Neural progenitor cell (in vitro differentiated cells): ENCODE measurements at regions not wholly inside any gene's neighbourhood (a gene's known extent, or its start where the extent isn't known, plus 50 kb on each side); places are given as distances from the start of the nearest gene placed in this dataset.

Experiments used
- DNase-seq: peaks from one replicate; pipeline ENCODE4 v3.0.0-alpha.2; 2016; ENCODE audit warnings: low spot score
- H2AFZ ChIP-seq: fragments of 200-600 bp; sonication (generic); replicated peaks from 2 replicates; pipeline ENCODE4 v1.6.1; 2016; ENCODE audit warnings: antibody characterized with exemption
- H3F3A ChIP-seq: fragments of 200-600 bp; sonication (generic); 2 replicates; pipeline ENCODE4 v1.6.1; 2016; ENCODE audit warnings: antibody characterized with exemption, low read depth
- H3K27ac ChIP-seq: fragments of 200-600 bp; sonication (generic); 2 replicates; pipeline ENCODE4 v1.5.1; 2016; ENCODE audit warnings: mild to moderate bottlenecking
- H3K27me3 ChIP-seq: fragments of 200-600 bp; sonication (generic); 2 replicates; pipeline ENCODE4 v1.6.1; 2016; ENCODE audit warnings: mild to moderate bottlenecking, moderate library complexity
- H3K36me3 ChIP-seq: fragments of 200-600 bp; sonication (generic); 2 replicates; pipeline ENCODE4 v1.5.1; 2016
- H3K4me1 ChIP-seq: fragments of 200-600 bp; sonication (generic); 2 replicates; pipeline ENCODE4 v1.6.1; 2016; ENCODE audit warnings: mixed run types
- H3K4me2 ChIP-seq: fragments of 200-600 bp; sonication (generic); 2 replicates; pipeline ENCODE4 v1.6.1; 2016
- H3K4me3 ChIP-seq: fragments of 200-600 bp; sonication (generic); 2 replicates; pipeline ENCODE4 v1.5.1; 2016
- H3K79me2 ChIP-seq: fragments of 200-600 bp; sonication (generic); 2 replicates; pipeline ENCODE4 v1.6.1; 2016; ENCODE audit warnings: low read depth
- H3K9ac ChIP-seq: fragments of 200-600 bp; sonication (generic); 2 replicates; pipeline ENCODE4 v1.6.1; 2016
- H3K9me3 ChIP-seq: fragments of 200-600 bp; sonication (generic); 2 replicates; pipeline ENCODE4 v1.5.1; 2016; ENCODE audit warnings: low read depth
- H4K20me1 ChIP-seq: fragments of 200-600 bp; sonication (generic); 2 replicates; pipeline ENCODE4 v1.6.1; 2016; ENCODE audit warnings: low read depth
- H3K27ac Mint-ChIP-seq: 3 replicates; pipeline ENCODE4 v1.8.0; 2021; ENCODE audit warnings: mixed read lengths
- H3K27me3 Mint-ChIP-seq: 2 replicates; pipeline ENCODE4 v1.8.0; 2022; ENCODE audit warnings: low read depth, mild to moderate bottlenecking, inconsistent platforms, moderate library complexity, mixed read lengths; ENCODE audit not compliant: insufficient read depth
- H3K36me3 Mint-ChIP-seq: 3 replicates; pipeline ENCODE4 v1.8.0; 2021; ENCODE audit warnings: mixed read lengths
- H3K4me1 Mint-ChIP-seq: 3 replicates; pipeline ENCODE4 v1.8.0; 2021; ENCODE audit warnings: mixed read lengths
- H3K4me3 Mint-ChIP-seq: 3 replicates; pipeline ENCODE4 v1.8.0; 2021; ENCODE audit warnings: mild to moderate bottlenecking, moderate library complexity, mixed read lengths
- H3K9me3 Mint-ChIP-seq: 3 replicates; pipeline ENCODE4 v1.8.0; 2020; ENCODE audit warnings: mixed read lengths
- CTCF ChIP-seq: fragments of 200-600 bp; sonication (generic); IDR thresholded peaks from 2 replicates; pipeline ENCODE4 v1.5.1; 2017; ENCODE audit warnings: antibody characterized with exemption, mild to moderate bottlenecking
- EZH2 ChIP-seq: fragments of 200-600 bp; sonication (generic); IDR thresholded peaks from 2 replicates; pipeline ENCODE4 v1.6.1; 2017; ENCODE audit warnings: antibody characterized with exemption, mild to moderate bottlenecking, moderate library complexity
- EZH2phosphoT487 ChIP-seq: fragments of 200-600 bp; sonication (generic); IDR thresholded peaks from 2 replicates; pipeline ENCODE4 v1.6.1; 2017; ENCODE audit warnings: antibody characterized with exemption

GRCh38 chr3:75176937-75177336 is 487.2 kb upstream of the FRG2C start:
- no peaks in the 10 kb centered on the region for H3K27me3 ChIP-seq
- no peak overlapping the region for H2AFZ ChIP-seq
- H3K4me1 Mint-ChIP-seq, result peaks cover 12% of the 10 kb centered on the region
- H3K4me3 Mint-ChIP-seq, result no peak overlapping the region
- H3K4me3 ChIP-seq, result no peak overlapping the region
- H3K9ac ChIP-seq, result no peak overlapping the region
- H3K27ac Mint-ChIP-seq, result peak overlapping the region; percentile 0
- H3K27me3 Mint-ChIP-seq, result no peaks in the 10 kb centered on the region
- no peak overlapping the region for H3K27ac ChIP-seq
- no peak for TF ChIP-seq CTCF
- H3K4me2 ChIP-seq, result no peak overlapping the region
- peaks cover 9% of the 10 kb centered on the region for H3K4me1 ChIP-seq
- no peaks in the 10 kb centered on the region for H3K36me3 ChIP-seq
- no peaks in the 10 kb centered on the region for H3K9me3 ChIP-seq
- no peaks in the 10 kb centered on the region for H3K36me3 Mint-ChIP-seq
- no peaks in the 10 kb centered on the region for H3K79me2 ChIP-seq
- no peaks in the 10 kb centered on the region for H3F3A ChIP-seq
- no peaks in the 10 kb centered on the region for H4K20me1 ChIP-seq
- DNase-seq, result peak; percentile 43
- peaks cover 2% of the 10 kb centered on the region for H3K9me3 Mint-ChIP-seq

DNA sequence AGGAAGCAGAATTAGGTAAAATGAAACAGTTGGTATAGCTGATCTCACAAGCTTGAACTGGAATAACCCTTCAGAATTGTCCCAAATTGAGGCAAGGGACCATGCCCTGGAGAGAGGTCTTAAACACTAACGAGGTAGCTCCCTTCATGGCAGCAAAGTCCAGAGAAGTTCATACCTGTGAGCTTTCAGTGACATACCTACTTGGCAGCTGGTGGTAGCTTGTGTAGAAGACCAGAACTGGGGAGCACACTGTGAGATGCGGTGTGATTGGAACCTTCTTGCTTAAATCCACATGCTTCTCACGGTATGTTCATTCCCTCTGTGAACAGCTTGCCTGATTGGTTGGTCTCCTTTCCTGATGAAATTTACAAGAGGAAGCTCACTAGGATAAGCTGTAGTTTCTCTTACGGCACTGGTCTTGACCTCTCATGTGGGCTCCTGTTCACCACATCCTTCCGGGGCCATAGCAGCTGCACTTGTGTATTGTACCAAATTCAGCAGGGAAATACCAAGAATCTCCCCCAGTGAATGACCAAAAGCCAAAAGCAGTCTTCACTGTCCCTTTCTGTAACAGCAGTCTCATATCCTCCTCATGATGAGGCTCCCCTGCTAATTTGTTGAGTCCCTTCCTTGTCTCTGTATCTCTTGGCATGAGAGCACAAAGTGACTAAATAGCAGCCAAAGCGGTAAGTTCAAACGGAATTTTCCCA is 483.7 kb upstream of the FRG2C start:
- no peak overlapping the region for H2AFZ ChIP-seq
- Mint-ChIP-seq H3K36me3 (no peaks in the 10 kb centered on the region), H3K4me3 (no peak overlapping the region), H3K27me3 (no peaks in the 10 kb centered on the region), H3K9me3 (peaks cover 2% of the 10 kb centered on the region), H3K27ac (no peak overlapping the region), H3K4me1 (peaks cover 9% of the 10 kb centered on the region)
- H3K36me3 ChIP-seq, result no peaks in the 10 kb centered on the region
- H3K4me3 ChIP-seq, result no peak overlapping the region
- no peak overlapping the region for H3K4me2 ChIP-seq
- TF ChIP-seq EZH2phosphoT487 (no peak), CTCF (no peak), EZH2 (no peak)
- peaks cover 9% of the 10 kb centered on the region for H3K4me1 ChIP-seq
- DNase-seq, result no peak
- H4K20me1 ChIP-seq, result no peaks in the 10 kb centered on the region
- no peaks in the 10 kb centered on the region for H3F3A ChIP-seq
- no peaks in the 10 kb centered on the region for H3K27me3 ChIP-seq
- H3K9me3 ChIP-seq, result no peaks in the 10 kb centered on the region
- H3K79me2 ChIP-seq, result no peaks in the 10 kb centered on the region
- no peak overlapping the region for H3K9ac ChIP-seq
- no peak overlapping the region for H3K27ac ChIP-seq

- Histone ChIP-seq H3K79me2 (no peaks in the 10 kb centered on the region), H3K36me3 (no peaks in the 10 kb centered on the region), H3K4me1 (peaks cover 9% of the 10 kb centered on the region), H3F3A (no peaks in the 10 kb centered on the region), H3K27ac (no peak overlapping the region), H4K20me1 (no peaks in the 10 kb centered on the region), H3K4me3 (no peak overlapping the region), H2AFZ (no peak overlapping the region), H3K4me2 (no peak overlapping the region), H3K9me3 (no peaks in the 10 kb centered on the region), H3K9ac (no peak overlapping the region), H3K27me3 (no peaks in the 10 kb centered on the region)
- Mint-ChIP-seq H3K36me3 (no peaks in the 10 kb centered on the region), H3K27ac (no peak overlapping the region), H3K4me1 (peaks cover 9% of the 10 kb centered on the region), H3K9me3 (peaks cover 2% of the 10 kb centered on the region), H3K27me3 (no peaks in the 10 kb centered on the region), H3K4me3 (no peak overlapping the region)
- TF ChIP-seq EZH2, result no peak
- no peak for TF ChIP-seq EZH2phosphoT487
- TF ChIP-seq CTCF, result no peak
- no peak for DNase-seq
Observed at GRCh38 chr3:75180945-75181298, 483.2 kb upstream of the FRG2C start.
